Neural progenitor cell (in vitro differentiated cells): ENCODE measurements at regions not wholly inside any gene's neighbourhood (a gene's known extent, or its start where the extent isn't known, plus 50 kb on each side); places are given as distances from the start of the nearest gene placed in this dataset.

ENCODE experiments used
- DNase-seq: peaks from one replicate; pipeline ENCODE4 v3.0.0-alpha.2; 2016; ENCODE audit warnings: low spot score
- H2AFZ ChIP-seq: fragments of 200-600 bp; sonication (generic); replicated peaks from 2 replicates; pipeline ENCODE4 v1.6.1; 2016; ENCODE audit warnings: antibody characterized with exemption
- H3F3A ChIP-seq: fragments of 200-600 bp; sonication (generic); 2 replicates; pipeline ENCODE4 v1.6.1; 2016; ENCODE audit warnings: antibody characterized with exemption, low read depth
- H3K27ac ChIP-seq: fragments of 200-600 bp; sonication (generic); 2 replicates; pipeline ENCODE4 v1.5.1; 2016; ENCODE audit warnings: mild to moderate bottlenecking
- H3K27me3 ChIP-seq: fragments of 200-600 bp; sonication (generic); 2 replicates; pipeline ENCODE4 v1.6.1; 2016; ENCODE audit warnings: mild to moderate bottlenecking, moderate library complexity
- H3K36me3 ChIP-seq: fragments of 200-600 bp; sonication (generic); 2 replicates; pipeline ENCODE4 v1.5.1; 2016
- H3K4me1 ChIP-seq: fragments of 200-600 bp; sonication (generic); 2 replicates; pipeline ENCODE4 v1.6.1; 2016; ENCODE audit warnings: mixed run types
- H3K4me2 ChIP-seq: fragments of 200-600 bp; sonication (generic); 2 replicates; pipeline ENCODE4 v1.6.1; 2016
- H3K4me3 ChIP-seq: fragments of 200-600 bp; sonication (generic); 2 replicates; pipeline ENCODE4 v1.5.1; 2016
- H3K79me2 ChIP-seq: fragments of 200-600 bp; sonication (generic); 2 replicates; pipeline ENCODE4 v1.6.1; 2016; ENCODE audit warnings: low read depth
- H3K9ac ChIP-seq: fragments of 200-600 bp; sonication (generic); 2 replicates; pipeline ENCODE4 v1.6.1; 2016
- H3K9me3 ChIP-seq: fragments of 200-600 bp; sonication (generic); 2 replicates; pipeline ENCODE4 v1.5.1; 2016; ENCODE audit warnings: low read depth
- H4K20me1 ChIP-seq: fragments of 200-600 bp; sonication (generic); 2 replicates; pipeline ENCODE4 v1.6.1; 2016; ENCODE audit warnings: low read depth
- H3K27ac Mint-ChIP-seq: 3 replicates; pipeline ENCODE4 v1.8.0; 2021; ENCODE audit warnings: mixed read lengths
- H3K27me3 Mint-ChIP-seq: 2 replicates; pipeline ENCODE4 v1.8.0; 2022; ENCODE audit warnings: low read depth, mild to moderate bottlenecking, inconsistent platforms, moderate library complexity, mixed read lengths; ENCODE audit not compliant: insufficient read depth
- H3K36me3 Mint-ChIP-seq: 3 replicates; pipeline ENCODE4 v1.8.0; 2021; ENCODE audit warnings: mixed read lengths
- H3K4me1 Mint-ChIP-seq: 3 replicates; pipeline ENCODE4 v1.8.0; 2021; ENCODE audit warnings: mixed read lengths
- H3K4me3 Mint-ChIP-seq: 3 replicates; pipeline ENCODE4 v1.8.0; 2021; ENCODE audit warnings: mild to moderate bottlenecking, moderate library complexity, mixed read lengths
- H3K9me3 Mint-ChIP-seq: 3 replicates; pipeline ENCODE4 v1.8.0; 2020; ENCODE audit warnings: mixed read lengths
- EZH2 ChIP-seq: fragments of 200-600 bp; sonication (generic); IDR thresholded peaks from 2 replicates; pipeline ENCODE4 v1.6.1; 2017; ENCODE audit warnings: antibody characterized with exemption, mild to moderate bottlenecking, moderate library complexity
- EZH2phosphoT487 ChIP-seq: fragments of 200-600 bp; sonication (generic); IDR thresholded peaks from 2 replicates; pipeline ENCODE4 v1.6.1; 2017; ENCODE audit warnings: antibody characterized with exemption
- TF ChIP-seq, protein P1 (sequence below): fragments of 200-600 bp; sonication (generic); IDR thresholded peaks from 2 replicates; pipeline ENCODE4 v1.5.1; 2017; ENCODE audit warnings: antibody characterized with exemption, mild to moderate bottlenecking

DNA sequence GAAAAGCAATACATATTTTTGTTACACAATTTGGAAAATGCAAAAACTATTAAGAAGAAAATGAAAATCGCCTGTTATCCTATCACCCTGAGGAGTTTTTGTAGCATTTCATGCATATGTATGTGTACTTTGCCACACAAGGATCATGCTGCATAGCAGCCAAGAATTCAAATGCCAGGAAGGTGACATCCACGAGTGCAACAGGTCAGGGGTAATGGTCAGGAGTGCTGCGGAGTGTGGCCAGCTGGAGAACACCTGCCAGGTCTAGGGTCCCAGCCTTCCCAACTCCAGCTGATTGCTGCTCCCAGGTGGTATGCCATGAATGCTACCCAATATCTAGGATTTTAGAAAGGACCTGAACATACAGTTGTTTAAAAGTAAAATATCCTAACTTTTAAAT, 617.1 kb downstream of the PRELID2 start:
- Histone ChIP-seq H3K79me2 (no peaks in the 10 kb centered on the region), H3K36me3 (peaks cover 4% of the 10 kb centered on the region), H3K9ac (no peak overlapping the region), H3F3A (no peaks in the 10 kb centered on the region), H3K27me3 (no peaks in the 10 kb centered on the region), H3K4me1 (no peaks in the 10 kb centered on the region), H4K20me1 (no peaks in the 10 kb centered on the region), H3K4me3 (no peak overlapping the region), H3K27ac (no peak overlapping the region), H3K9me3 (peaks cover 8% of the 10 kb centered on the region), H2AFZ (no peak overlapping the region), H3K4me2 (no peak overlapping the region)
- Mint-ChIP-seq H3K9me3 (peaks cover 19% of the 10 kb centered on the region), H3K27ac (no peak overlapping the region), H3K4me1 (no peaks in the 10 kb centered on the region), H3K36me3 (peaks cover 5% of the 10 kb centered on the region), H3K27me3 (no peaks in the 10 kb centered on the region), H3K4me3 (no peak overlapping the region)
- TF ChIP-seq, protein P1, sequence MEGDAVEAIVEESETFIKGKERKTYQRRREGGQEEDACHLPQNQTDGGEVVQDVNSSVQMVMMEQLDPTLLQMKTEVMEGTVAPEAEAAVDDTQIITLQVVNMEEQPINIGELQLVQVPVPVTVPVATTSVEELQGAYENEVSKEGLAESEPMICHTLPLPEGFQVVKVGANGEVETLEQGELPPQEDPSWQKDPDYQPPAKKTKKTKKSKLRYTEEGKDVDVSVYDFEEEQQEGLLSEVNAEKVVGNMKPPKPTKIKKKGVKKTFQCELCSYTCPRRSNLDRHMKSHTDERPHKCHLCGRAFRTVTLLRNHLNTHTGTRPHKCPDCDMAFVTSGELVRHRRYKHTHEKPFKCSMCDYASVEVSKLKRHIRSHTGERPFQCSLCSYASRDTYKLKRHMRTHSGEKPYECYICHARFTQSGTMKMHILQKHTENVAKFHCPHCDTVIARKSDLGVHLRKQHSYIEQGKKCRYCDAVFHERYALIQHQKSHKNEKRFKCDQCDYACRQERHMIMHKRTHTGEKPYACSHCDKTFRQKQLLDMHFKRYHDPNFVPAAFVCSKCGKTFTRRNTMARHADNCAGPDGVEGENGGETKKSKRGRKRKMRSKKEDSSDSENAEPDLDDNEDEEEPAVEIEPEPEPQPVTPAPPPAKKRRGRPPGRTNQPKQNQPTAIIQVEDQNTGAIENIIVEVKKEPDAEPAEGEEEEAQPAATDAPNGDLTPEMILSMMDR, result no peak
- TF ChIP-seq EZH2phosphoT487, result no peak
- no peak for TF ChIP-seq EZH2
- DNase-seq, result no peak

DNA sequence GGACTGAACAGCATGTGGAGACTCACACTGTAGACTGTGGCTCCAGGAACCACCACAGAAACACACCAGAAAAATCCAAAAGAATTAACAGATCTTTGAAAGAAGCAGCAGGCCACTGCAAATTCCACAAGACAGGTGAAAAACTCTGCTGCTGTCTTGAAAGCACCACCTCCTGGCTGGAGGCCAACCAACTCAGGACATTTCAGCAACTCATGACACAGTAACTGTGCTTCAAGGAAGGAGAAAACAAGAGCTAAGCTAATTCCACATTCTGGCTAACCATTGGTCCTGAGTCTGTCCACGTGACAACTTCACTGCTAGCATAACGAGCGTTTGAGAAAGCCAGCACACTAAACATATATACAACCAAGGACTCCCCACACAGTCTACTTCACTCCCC, 625.1 kb downstream of the PRELID2 start:
- H3K36me3 Mint-ChIP-seq, result peaks cover 5% of the 10 kb centered on the region
- H4K20me1 ChIP-seq, result no peaks in the 10 kb centered on the region
- peaks cover 34% of the 10 kb centered on the region for H3K9me3 Mint-ChIP-seq
- no peaks in the 10 kb centered on the region for H3K4me1 ChIP-seq
- H3K4me2 ChIP-seq, result no peak overlapping the region
- no peak overlapping the region for H3K27ac Mint-ChIP-seq
- H3K27me3 ChIP-seq, result no peaks in the 10 kb centered on the region
- no peak for TF ChIP-seq EZH2
- TF ChIP-seq EZH2phosphoT487, result no peak
- TF ChIP-seq, protein P1, result no peak
- no peak overlapping the region for H3K4me3 ChIP-seq
- H3K79me2 ChIP-seq, result no peaks in the 10 kb centered on the region
- no peaks in the 10 kb centered on the region for H3K27me3 Mint-ChIP-seq
- peaks cover 2% of the 10 kb centered on the region for H3K9me3 ChIP-seq
- H3K27ac ChIP-seq, result no peak overlapping the region
- no peak overlapping the region for H3K4me3 Mint-ChIP-seq
- H3F3A ChIP-seq, result no peaks in the 10 kb centered on the region
- no peak overlapping the region for H2AFZ ChIP-seq
- DNase-seq, result no peak
- H3K4me1 Mint-ChIP-seq, result no peaks in the 10 kb centered on the region
- no peak overlapping the region for H3K9ac ChIP-seq
- H3K36me3 ChIP-seq, result peaks cover 2% of the 10 kb centered on the region

DNA sequence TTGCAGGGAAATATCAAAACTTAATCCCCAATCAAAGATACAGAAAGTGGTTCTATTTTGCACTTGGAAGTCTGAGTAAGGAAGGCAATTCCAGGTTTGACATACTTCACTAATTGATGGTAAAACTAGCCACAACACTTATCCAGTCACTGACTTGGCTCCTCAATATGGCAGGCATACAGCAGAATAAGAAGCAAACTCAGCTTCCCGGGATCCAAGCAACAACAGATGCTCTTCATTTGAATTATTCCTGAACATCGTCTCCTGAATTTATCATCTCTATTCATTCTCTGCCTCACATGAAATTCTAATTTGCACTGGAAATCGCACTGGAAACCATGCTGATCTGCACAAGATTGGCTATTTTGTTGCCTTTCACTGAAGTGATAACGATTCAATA, 629.6 kb downstream of the PRELID2 start:
- no peak overlapping the region for H3K4me2 ChIP-seq
- H3K4me3 Mint-ChIP-seq, result no peak overlapping the region
- H3K79me2 ChIP-seq, result no peaks in the 10 kb centered on the region
- H3K27ac ChIP-seq, result no peak overlapping the region
- H3F3A ChIP-seq, result no peaks in the 10 kb centered on the region
- no peaks in the 10 kb centered on the region for H3K9me3 ChIP-seq
- H3K27me3 Mint-ChIP-seq, result no peaks in the 10 kb centered on the region
- H4K20me1 ChIP-seq, result no peaks in the 10 kb centered on the region
- TF ChIP-seq, protein P1, result no peak
- no peak for TF ChIP-seq EZH2
- H3K9me3 Mint-ChIP-seq, result peaks cover 8% of the 10 kb centered on the region
- DNase-seq, result no peak
- no peak overlapping the region for H3K9ac ChIP-seq
- H3K4me1 Mint-ChIP-seq, result no peaks in the 10 kb centered on the region
- no peaks in the 10 kb centered on the region for H3K4me1 ChIP-seq
- no peak overlapping the region for H3K4me3 ChIP-seq
- H3K36me3 Mint-ChIP-seq, result no peaks in the 10 kb centered on the region
- no peak overlapping the region for H2AFZ ChIP-seq
- H3K27me3 ChIP-seq, result no peaks in the 10 kb centered on the region
- no peak overlapping the region for H3K27ac Mint-ChIP-seq
- H3K36me3 ChIP-seq, result no peaks in the 10 kb centered on the region

DNA sequence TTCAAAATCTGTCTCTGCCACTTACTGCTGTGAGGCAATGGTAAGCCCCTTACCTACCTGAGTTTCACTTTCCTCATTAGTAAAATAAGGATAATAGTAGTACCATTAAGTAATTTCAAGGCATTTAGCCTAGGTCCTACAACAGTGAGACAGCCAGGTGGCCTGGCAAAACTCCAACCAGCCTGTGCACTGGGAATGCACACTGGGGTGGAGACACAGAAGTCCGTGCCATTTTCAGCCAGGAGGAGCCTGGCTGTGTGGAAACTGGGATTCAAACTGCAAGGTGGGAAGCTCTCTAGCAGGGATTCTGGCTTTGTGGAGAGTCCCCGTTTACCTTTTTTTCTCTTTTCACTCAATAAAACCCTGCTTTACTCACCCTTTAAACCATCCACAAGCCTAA, 630.4 kb downstream of the PRELID2 start:
- H3K4me3 Mint-ChIP-seq, result no peak overlapping the region
- no peak overlapping the region for H3K9ac ChIP-seq
- no peaks in the 10 kb centered on the region for H4K20me1 ChIP-seq
- H3K4me3 ChIP-seq, result no peak overlapping the region
- no peak overlapping the region for H3K4me2 ChIP-seq
- no peaks in the 10 kb centered on the region for H3K4me1 Mint-ChIP-seq
- H3F3A ChIP-seq, result no peaks in the 10 kb centered on the region
- H3K36me3 Mint-ChIP-seq, result no peaks in the 10 kb centered on the region
- TF ChIP-seq EZH2phosphoT487 (no peak), EZH2 (no peak)
- TF ChIP-seq, protein P1, result no peak
- no peaks in the 10 kb centered on the region for H3K79me2 ChIP-seq
- H3K27me3 ChIP-seq, result no peaks in the 10 kb centered on the region
- no peak overlapping the region for H3K27ac Mint-ChIP-seq
- no peaks in the 10 kb centered on the region for H3K9me3 ChIP-seq
- H2AFZ ChIP-seq, result no peak overlapping the region
- H3K27me3 Mint-ChIP-seq, result peaks cover 2% of the 10 kb centered on the region
- H3K4me1 ChIP-seq, result no peaks in the 10 kb centered on the region
- H3K27ac ChIP-seq, result no peak overlapping the region
- DNase-seq, result no peak
- H3K9me3 Mint-ChIP-seq, result peaks cover 4% of the 10 kb centered on the region
- no peaks in the 10 kb centered on the region for H3K36me3 ChIP-seq
